H9 (cell line): ENCODE measurements at regions not wholly inside any gene's neighbourhood (a gene's known extent, or its start where the extent isn't known, plus 50 kb on each side); places are given as distances from the start of the nearest gene placed in this dataset.

ENCODE experiments used
- DNase-seq: peaks from one replicate; pipeline ENCODE4 v3.0.0-alpha.2; 2017
- H2AFZ ChIP-seq: one replicate; pipeline ENCODE4 v1.6.1; 2013; ENCODE audit warnings: mild to moderate bottlenecking, low read length, control low read depth, moderate library complexity
- H2AK5ac ChIP-seq: 2 replicates; pipeline ENCODE4 v1.6.1; 2013; ENCODE audit warnings: low read length, control low read depth, mixed read lengths; ENCODE audit not compliant: insufficient read length
- H2BK120ac ChIP-seq: one replicate; pipeline ENCODE4 v1.6.1; 2013; ENCODE audit warnings: low read depth, mild to moderate bottlenecking, low read length, control low read depth, inconsistent platforms; ENCODE audit not compliant: poor library complexity, severe bottlenecking
- H2BK12ac ChIP-seq: 2 replicates; pipeline ENCODE4 v1.6.1; 2013; ENCODE audit warnings: low read length, control low read depth, mixed read lengths, low read depth; ENCODE audit not compliant: insufficient read length
- H2BK15ac ChIP-seq: 2 replicates; pipeline ENCODE4 v1.6.1; 2013; ENCODE audit warnings: low read depth, low read length, control low read depth
- H2BK20ac ChIP-seq: one replicate; pipeline ENCODE4 v1.6.1; 2013; ENCODE audit warnings: low read depth, mild to moderate bottlenecking, low read length, control low read depth, inconsistent platforms; ENCODE audit not compliant: poor library complexity, severe bottlenecking
- H2BK5ac ChIP-seq: 2 replicates; pipeline ENCODE4 v1.6.1; 2013; ENCODE audit warnings: low read length, control low read depth, mixed read lengths; ENCODE audit not compliant: insufficient read length
- H3K14ac ChIP-seq: 2 replicates; pipeline ENCODE4 v1.6.1; 2013; ENCODE audit warnings: low read length, control low read depth; ENCODE audit not compliant: insufficient read depth
- H3K18ac ChIP-seq: 2 replicates; pipeline ENCODE4 v1.6.1; 2013; ENCODE audit warnings: low read depth, mild to moderate bottlenecking, mixed read lengths, low read length, control low read depth; ENCODE audit not compliant: insufficient read length
- H3K23ac ChIP-seq: 2 replicates; pipeline ENCODE4 v1.6.1; 2013; ENCODE audit warnings: low read length, control low read depth, mixed read lengths, low read depth; ENCODE audit not compliant: insufficient read length
- H3K23me2 ChIP-seq: 2 replicates; pipeline ENCODE4 v1.6.1; 2013; ENCODE audit warnings: low read depth, mild to moderate bottlenecking, mixed read lengths, low read length, control low read depth; ENCODE audit not compliant: insufficient read length, poor library complexity, severe bottlenecking
- H3K27ac ChIP-seq: 2 replicates; pipeline ENCODE4 v1.5.1; 2013; ENCODE audit warnings: low read length, control low read depth, mixed read lengths, low read depth; ENCODE audit not compliant: insufficient read length
- H3K27me3 ChIP-seq: 2 replicates; pipeline ENCODE4 v1.6.1; 2013; ENCODE audit warnings: low read length, control low read depth, inconsistent platforms; ENCODE audit not compliant: insufficient read depth
- H3K4ac ChIP-seq: 2 replicates; pipeline ENCODE4 v1.6.1; 2013; ENCODE audit warnings: low read depth, mild to moderate bottlenecking, control low read depth, inconsistent platforms, low read length, moderate library complexity
- H3K4me1 ChIP-seq: 2 replicates; pipeline ENCODE4 v1.6.1; 2013; ENCODE audit warnings: low read length, control low read depth, inconsistent platforms; ENCODE audit not compliant: insufficient read depth
- H3K4me2 ChIP-seq: 2 replicates; pipeline ENCODE4 v1.6.1; 2013; ENCODE audit warnings: low read length, control low read depth, mixed read lengths; ENCODE audit not compliant: insufficient read length, insufficient read depth
- H3K56ac ChIP-seq: 2 replicates; pipeline ENCODE4 v1.6.1; 2013; ENCODE audit warnings: low read depth, mild to moderate bottlenecking, mixed read lengths, low read length, control low read depth; ENCODE audit not compliant: insufficient read length
- H3K79me1 ChIP-seq: 2 replicates; pipeline ENCODE4 v1.6.1; 2013; ENCODE audit warnings: low read depth, mild to moderate bottlenecking, moderate library complexity, low read length, control low read depth, inconsistent platforms; ENCODE audit not compliant: insufficient read depth, poor library complexity, severe bottlenecking
- H3K79me2 ChIP-seq: 2 replicates; pipeline ENCODE4 v1.6.1; 2013; ENCODE audit warnings: low read length, control low read depth, inconsistent platforms; ENCODE audit not compliant: insufficient read depth
- H3K9ac ChIP-seq: 2 replicates; pipeline ENCODE4 v1.6.1; 2013; ENCODE audit warnings: low read length, control low read depth, mixed read lengths; ENCODE audit not compliant: insufficient read length; ENCODE audit errors: extremely low read depth
- H3K9me3 ChIP-seq: one replicate; pipeline ENCODE4 v1.6.1; 2013; ENCODE audit warnings: low read depth, low read length, inconsistent platforms; ENCODE audit not compliant: control insufficient read depth
- H3T11ph ChIP-seq: one replicate; pipeline ENCODE4 v1.6.1; 2013; ENCODE audit warnings: mild to moderate bottlenecking, low read length, control low read depth, inconsistent platforms
- H4K20me1 ChIP-seq: one replicate; pipeline ENCODE4 v1.6.1; 2013; ENCODE audit not compliant: control insufficient read depth, insufficient read length, insufficient read depth
- H4K5ac ChIP-seq: 2 replicates; pipeline ENCODE4 v1.6.1; 2013; ENCODE audit warnings: low read depth, mild to moderate bottlenecking, mixed read lengths, low read length, control low read depth; ENCODE audit not compliant: insufficient read length
- H4K8ac ChIP-seq: replicated peaks from 2 replicates; pipeline ENCODE4 v1.6.1; 2013; ENCODE audit warnings: low read length, control low read depth, mixed read lengths, low read depth; ENCODE audit not compliant: insufficient read length
- H4K91ac ChIP-seq: 2 replicates; pipeline ENCODE4 v1.6.1; 2013; ENCODE audit warnings: low read depth, mild to moderate bottlenecking, moderate library complexity, mixed read lengths, low read length, control low read depth; ENCODE audit not compliant: insufficient read length
- H3K27ac Mint-ChIP-seq, 3 experiments: 2 replicates in 2 of 3; 3 replicates in 1 of 3; pipeline ENCODE4 v1.8.0; 2020 to 2021; ENCODE audit warnings: mixed read lengths in 3 of 3, mild to moderate bottlenecking in 1 of 3, moderate library complexity in 1 of 3
- H3K27me3 Mint-ChIP-seq: 2 replicates; pipeline ENCODE4 v1.8.0; 2021; ENCODE audit warnings: low read depth, mild to moderate bottlenecking, moderate library complexity, mixed read lengths
- H3K36me3 Mint-ChIP-seq, 3 experiments: 2 replicates in 2 of 3; 3 replicates in 1 of 3; pipeline ENCODE4 v1.8.0; 2020 to 2021; ENCODE audit warnings: low read depth in 3 of 3, mixed read lengths in 3 of 3; ENCODE audit not compliant: insufficient read depth in 1 of 3
- H3K4me1 Mint-ChIP-seq, 2 experiments: 2 replicates each; pipeline ENCODE4 v1.8.0; 2020; ENCODE audit warnings: mixed read lengths in 2 of 2
- H3K4me3 Mint-ChIP-seq, 2 experiments: 2 replicates in 1 of 2; 3 replicates in 1 of 2; pipeline ENCODE4 v1.8.0; 2020 to 2021; ENCODE audit warnings: mild to moderate bottlenecking in 2 of 2, mixed read lengths in 2 of 2, moderate library complexity in 1 of 2
- H3K9me3 Mint-ChIP-seq, 2 experiments: 2 replicates in 1 of 2; 3 replicates in 1 of 2; pipeline ENCODE4 v1.8.0; 2020; ENCODE audit warnings: mild to moderate bottlenecking in 2 of 2, mixed read lengths in 2 of 2, moderate library complexity in 1 of 2
- WGBS: extraction: QIAGEN DNeasy Blood & Tissue Kit; methylation state at CpG from one replicate; pipeline ENCODE4 v1.1.7; 2013; ENCODE audit warnings: missing lambda C conversion rate, low lambda C conversion rate, mixed read lengths; ENCODE audit not compliant: insufficient read length; ENCODE audit errors: extremely low coverage; 5-methylcytosine and 5-hydroxymethylcytosine counted together
- TF ChIP-seq, protein P1 (sequence below): fragments of 200-600 bp; sonication (generic); conservative IDR thresholded peaks from 3 replicates; pipeline ENCODE4 v1.8.0; 2021; ENCODE audit warnings: antibody characterized with exemption, mild to moderate bottlenecking

DNA sequence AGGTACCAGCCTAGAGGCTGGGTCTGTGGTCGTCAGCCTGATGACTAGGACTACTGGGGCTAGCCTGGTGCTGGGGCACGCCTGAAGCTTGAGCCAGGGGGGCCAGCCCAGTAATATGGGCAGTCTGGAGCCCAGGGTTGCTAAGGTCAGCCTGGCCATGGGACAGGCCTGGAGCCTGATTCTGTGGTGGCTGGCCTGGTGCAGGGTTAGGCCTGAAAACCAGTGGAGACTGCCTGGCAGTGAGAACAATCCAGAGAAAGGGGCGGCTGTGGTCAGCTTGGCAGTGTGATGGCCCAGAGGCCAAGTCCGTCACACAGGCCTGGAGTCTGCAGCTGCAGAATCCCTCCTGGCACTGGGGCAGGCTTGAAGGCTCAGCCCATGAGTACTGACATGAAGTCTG, 445.8 kb downstream of the SATB2 start:
- Histone ChIP-seq H3K56ac (no peak overlapping the region), H3K27me3 (no peaks in the 10 kb centered on the region), H2BK15ac (no peak overlapping the region), H2BK120ac (no peak overlapping the region), H3K4me1 (no peaks in the 10 kb centered on the region), H3K79me1 (no peaks in the 10 kb centered on the region), H3K23me2 (no peaks in the 10 kb centered on the region), H3K23ac (no peak overlapping the region), H4K8ac (no peak overlapping the region), H3K18ac (no peak overlapping the region), H3K27ac (no peak overlapping the region), H2AFZ (no peak overlapping the region), H4K5ac (no peak overlapping the region), H3K4me2 (no peak overlapping the region), H3K79me2 (no peaks in the 10 kb centered on the region), H3K4ac (no peak overlapping the region), H3K9me3 (no peaks in the 10 kb centered on the region), H3K14ac (no peak overlapping the region; the same call in 1 of the 2 replicates), H3K9ac (no peak overlapping the region), H4K91ac (peak overlapping the region; percentile 34), H3T11ph (no peak overlapping the region), H2AK5ac (no peak overlapping the region), H2BK20ac (no peak overlapping the region), H4K20me1 (no peaks in the 10 kb centered on the region), H2BK5ac (no peak overlapping the region), H2BK12ac (no peak overlapping the region)
- H3K4me1 Mint-ChIP-seq, result peaks cover 0 to 9% of the 10 kb centered on the region in 2 experiments; a peak in 1 of 4 replicates
- no peaks in the 10 kb centered on the region for H3K27me3 Mint-ChIP-seq
- WGBS, result no CpG with 5 or more reads among the region's 4 CpGs
- no peak for DNase-seq
- no peak overlapping the region for H3K4me3 Mint-ChIP-seq
- peaks cover 3 to 11% (median 7%) of the 10 kb centered on the region in 3 experiments; a peak in 2 of 7 replicates for H3K36me3 Mint-ChIP-seq
- TF ChIP-seq, protein P1, sequence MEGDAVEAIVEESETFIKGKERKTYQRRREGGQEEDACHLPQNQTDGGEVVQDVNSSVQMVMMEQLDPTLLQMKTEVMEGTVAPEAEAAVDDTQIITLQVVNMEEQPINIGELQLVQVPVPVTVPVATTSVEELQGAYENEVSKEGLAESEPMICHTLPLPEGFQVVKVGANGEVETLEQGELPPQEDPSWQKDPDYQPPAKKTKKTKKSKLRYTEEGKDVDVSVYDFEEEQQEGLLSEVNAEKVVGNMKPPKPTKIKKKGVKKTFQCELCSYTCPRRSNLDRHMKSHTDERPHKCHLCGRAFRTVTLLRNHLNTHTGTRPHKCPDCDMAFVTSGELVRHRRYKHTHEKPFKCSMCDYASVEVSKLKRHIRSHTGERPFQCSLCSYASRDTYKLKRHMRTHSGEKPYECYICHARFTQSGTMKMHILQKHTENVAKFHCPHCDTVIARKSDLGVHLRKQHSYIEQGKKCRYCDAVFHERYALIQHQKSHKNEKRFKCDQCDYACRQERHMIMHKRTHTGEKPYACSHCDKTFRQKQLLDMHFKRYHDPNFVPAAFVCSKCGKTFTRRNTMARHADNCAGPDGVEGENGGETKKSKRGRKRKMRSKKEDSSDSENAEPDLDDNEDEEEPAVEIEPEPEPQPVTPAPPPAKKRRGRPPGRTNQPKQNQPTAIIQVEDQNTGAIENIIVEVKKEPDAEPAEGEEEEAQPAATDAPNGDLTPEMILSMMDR, result no peak
- peaks cover 3 to 6% of the 10 kb centered on the region in 2 experiments; a peak in 4 of 5 replicates for H3K9me3 Mint-ChIP-seq
- H3K27ac Mint-ChIP-seq, result no peak overlapping the region
